Caco-2 (cell line): ENCODE measurements at regions not wholly inside any gene's neighbourhood (a gene's known extent, or its start where the extent isn't known, plus 50 kb on each side); places are given as distances from the start of the nearest gene placed in this dataset.

ENCODE experiments used
- BruUV-seq: library from RNA; stranded (reverse); fragments of 400-500 nt; replicated peaks from 2 replicates; lab custom pipeline; 2021; lab: Mats Ljungman, UMichigan
- CTCF ChIA-PET: fragments of 300-600 bp; sonication (Branson Sonifier 250); formaldehyde crosslinking; loops from one replicate; lab custom pipeline; 2022; ENCODE audit warnings: antibody characterized with exemption; lab: Charles Lee
- POLR2A ChIA-PET: fragments of 300-600 bp; sonication (Branson Sonifier 250); formaldehyde crosslinking; loops from one replicate; lab custom pipeline; 2022; ENCODE audit warnings: antibody characterized with exemption; lab: Charles Lee
- DNase-seq, 2 experiments: peaks; one replicate each; pipeline versions ENCODE4 v3.0.0 to v3.0.0-alpha.2; 2020 to 2022
- H3K27me3 ChIP-seq: replicated peaks from 2 replicates; pipeline ENCODE4 v1.6.0; 2011; ENCODE audit warnings: low read length; ENCODE audit not compliant: control insufficient read depth, insufficient read depth
- H3K36me3 ChIP-seq: 2 replicates; pipeline ENCODE4 v1.5.1; 2011; ENCODE audit warnings: low read length; ENCODE audit not compliant: control insufficient read depth, insufficient read depth
- H3K4me1 ChIP-seq: fragments of 250-450 bp; sonication (Bioruptor Pico); 2 replicates; pipeline ENCODE4 v1.5.1; 2020; ENCODE audit warnings: mild to moderate bottlenecking
- H3K4me3 ChIP-seq: 2 replicates; pipeline ENCODE4 v1.5.1; 2011; ENCODE audit warnings: low read depth, mild to moderate bottlenecking, control low read depth, low read length
- H3K9me3 ChIP-seq: fragments of 250-450 bp; sonication (Bioruptor Pico); 2 replicates; pipeline ENCODE4 v1.5.1; 2020; ENCODE audit warnings: mild to moderate bottlenecking, moderate library complexity
- H3K27ac Mint-ChIP-seq: one replicate; pipeline ENCODE4 v1.8.0; 2022; ENCODE audit warnings: mixed read lengths; ENCODE audit not compliant: unreplicated experiment
- H3K27me3 Mint-ChIP-seq: one replicate; pipeline ENCODE4 v1.8.0; 2022; ENCODE audit warnings: mixed read lengths; ENCODE audit not compliant: insufficient read depth, unreplicated experiment
- H3K36me3 Mint-ChIP-seq: one replicate; pipeline ENCODE4 v1.8.0; 2022; ENCODE audit warnings: mild to moderate bottlenecking, mixed read lengths; ENCODE audit not compliant: insufficient read depth, unreplicated experiment
- H3K4me1 Mint-ChIP-seq: one replicate; pipeline ENCODE4 v1.8.0; 2022; ENCODE audit warnings: low read depth, mixed read lengths; ENCODE audit not compliant: unreplicated experiment
- H3K4me3 Mint-ChIP-seq: one replicate; pipeline ENCODE4 v1.8.0; 2022; ENCODE audit warnings: mild to moderate bottlenecking, moderate library complexity, mixed read lengths; ENCODE audit not compliant: unreplicated experiment
- H3K9me3 Mint-ChIP-seq: one replicate; pipeline ENCODE4 v1.8.0; 2022; ENCODE audit warnings: mixed read lengths; ENCODE audit not compliant: unreplicated experiment
- intact Hi-C: fragments of 100-400 bp; cut with micrococcal nuclease; formaldehyde crosslinking; loops from one replicate; pipeline ENCODE4 v1.10.0; 2022; ENCODE audit not compliant: unreplicated experiment
- TF ChIP-seq, protein P1 (sequence below), 2 experiments: fragments of 200-600 bp in 1 of 2; IDR thresholded peaks; 1 replicate in 1 of 2; 2 replicates in 1 of 2; pipeline versions ENCODE4 v1.5.1 to v1.8.0; 2011 to 2022; ENCODE audit warnings: antibody characterized with exemption in 1 of 2, control low read depth in 1 of 2, inconsistent platforms in 1 of 2, low read depth in 1 of 2, low read length in 1 of 2, mild to moderate bottlenecking in 1 of 2, moderate library complexity in 1 of 2; ENCODE audit not compliant: insufficient read depth in 1 of 2, severe bottlenecking in 1 of 2, unreplicated experiment in 1 of 2

DNA sequence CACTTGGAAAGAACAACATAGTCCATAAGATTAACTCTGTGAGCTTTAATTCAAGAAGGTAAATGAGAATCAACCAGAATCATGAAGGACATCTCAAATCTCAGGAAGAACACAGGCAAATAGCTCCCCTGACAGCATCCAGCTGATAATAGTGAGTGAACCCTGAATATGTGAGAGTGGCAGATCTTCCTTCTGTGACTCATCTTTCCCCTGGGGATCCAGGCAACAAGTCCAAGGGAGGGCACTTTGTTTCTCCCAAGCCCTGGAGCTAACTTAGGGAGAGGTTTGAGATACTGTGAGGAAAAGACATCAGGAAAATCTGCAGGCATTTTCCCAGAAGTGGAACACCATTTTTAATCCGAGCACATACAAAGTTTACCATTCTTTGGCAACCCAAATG lies 763.9 kb upstream of the MGAT4C start:
- H3K27me3 ChIP-seq = no peaks in the 10 kb centered on the region
- H3K36me3 Mint-ChIP-seq = no peaks in the 10 kb centered on the region
- H3K4me3 ChIP-seq = no peak overlapping the region
- intact Hi-C loops = no loop called here
- H3K9me3 Mint-ChIP-seq = no peaks in the 10 kb centered on the region
- ChIA-PET CTCF (no interaction called here), POLR2A (no interaction called here)
- no peak overlapping the region for H3K4me3 Mint-ChIP-seq
- DNase-seq = no peak
- no TSS peak for BruUV-seq
- no peaks in the 10 kb centered on the region for H3K4me1 Mint-ChIP-seq
- H3K36me3 ChIP-seq = no peaks in the 10 kb centered on the region
- H3K4me1 ChIP-seq = no peaks in the 10 kb centered on the region
- H3K27ac Mint-ChIP-seq = no peak overlapping the region
- TF ChIP-seq, protein P1, sequence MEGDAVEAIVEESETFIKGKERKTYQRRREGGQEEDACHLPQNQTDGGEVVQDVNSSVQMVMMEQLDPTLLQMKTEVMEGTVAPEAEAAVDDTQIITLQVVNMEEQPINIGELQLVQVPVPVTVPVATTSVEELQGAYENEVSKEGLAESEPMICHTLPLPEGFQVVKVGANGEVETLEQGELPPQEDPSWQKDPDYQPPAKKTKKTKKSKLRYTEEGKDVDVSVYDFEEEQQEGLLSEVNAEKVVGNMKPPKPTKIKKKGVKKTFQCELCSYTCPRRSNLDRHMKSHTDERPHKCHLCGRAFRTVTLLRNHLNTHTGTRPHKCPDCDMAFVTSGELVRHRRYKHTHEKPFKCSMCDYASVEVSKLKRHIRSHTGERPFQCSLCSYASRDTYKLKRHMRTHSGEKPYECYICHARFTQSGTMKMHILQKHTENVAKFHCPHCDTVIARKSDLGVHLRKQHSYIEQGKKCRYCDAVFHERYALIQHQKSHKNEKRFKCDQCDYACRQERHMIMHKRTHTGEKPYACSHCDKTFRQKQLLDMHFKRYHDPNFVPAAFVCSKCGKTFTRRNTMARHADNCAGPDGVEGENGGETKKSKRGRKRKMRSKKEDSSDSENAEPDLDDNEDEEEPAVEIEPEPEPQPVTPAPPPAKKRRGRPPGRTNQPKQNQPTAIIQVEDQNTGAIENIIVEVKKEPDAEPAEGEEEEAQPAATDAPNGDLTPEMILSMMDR (IDR thresholded peaks at IDR 0.05; ENCODE audit: insufficient read depth in 1 of 2, low read depth in 1 of 2, low read length in 1 of 2, severe bottlenecking in 1 of 2, unreplicated experiment in 1 of 2) = no peak
- H3K9me3 ChIP-seq = no peaks in the 10 kb centered on the region
- peaks cover 2% of the 10 kb centered on the region for H3K27me3 Mint-ChIP-seq

DNA sequence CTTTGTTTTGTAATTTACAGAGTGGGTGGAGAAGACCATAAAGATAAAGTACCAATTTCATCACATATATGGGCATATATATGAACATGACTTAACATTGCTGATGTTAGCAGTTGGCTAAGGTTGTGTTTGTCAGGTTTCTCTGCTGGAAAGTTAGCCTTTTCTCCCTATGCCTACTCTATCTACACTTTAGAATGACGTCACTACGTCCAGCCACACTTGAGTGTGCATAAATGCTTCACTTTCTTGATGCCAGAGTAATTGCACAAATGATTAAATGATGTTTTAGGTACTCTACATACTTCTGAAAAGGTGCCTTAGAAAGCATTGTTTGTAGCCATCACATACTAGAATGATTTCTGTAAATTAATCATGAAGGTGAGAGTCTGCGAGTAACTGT lies 759.2 kb upstream of the MGAT4C start:
- no peaks in the 10 kb centered on the region for H3K27me3 Mint-ChIP-seq
- Histone ChIP-seq H3K9me3 (no peaks in the 10 kb centered on the region), H3K27me3 (no peaks in the 10 kb centered on the region), H3K36me3 (no peaks in the 10 kb centered on the region), H3K4me3 (no peak overlapping the region), H3K4me1 (no peaks in the 10 kb centered on the region)
- DNase-seq = no peak
- H3K4me1 Mint-ChIP-seq = no peaks in the 10 kb centered on the region
- TF ChIP-seq, protein P1 (IDR thresholded peaks at IDR 0.05; ENCODE audit: insufficient read depth in 1 of 2, low read depth in 1 of 2, low read length in 1 of 2, severe bottlenecking in 1 of 2, unreplicated experiment in 1 of 2) = no peak
- ChIA-PET CTCF (no interaction called here), POLR2A (no interaction called here)
- no peak overlapping the region for H3K4me3 Mint-ChIP-seq
- intact Hi-C loops = no loop called here
- no peaks in the 10 kb centered on the region for H3K36me3 Mint-ChIP-seq
- no TSS peak for BruUV-seq
- no peak overlapping the region for H3K27ac Mint-ChIP-seq
- H3K9me3 Mint-ChIP-seq = no peaks in the 10 kb centered on the region

DNA sequence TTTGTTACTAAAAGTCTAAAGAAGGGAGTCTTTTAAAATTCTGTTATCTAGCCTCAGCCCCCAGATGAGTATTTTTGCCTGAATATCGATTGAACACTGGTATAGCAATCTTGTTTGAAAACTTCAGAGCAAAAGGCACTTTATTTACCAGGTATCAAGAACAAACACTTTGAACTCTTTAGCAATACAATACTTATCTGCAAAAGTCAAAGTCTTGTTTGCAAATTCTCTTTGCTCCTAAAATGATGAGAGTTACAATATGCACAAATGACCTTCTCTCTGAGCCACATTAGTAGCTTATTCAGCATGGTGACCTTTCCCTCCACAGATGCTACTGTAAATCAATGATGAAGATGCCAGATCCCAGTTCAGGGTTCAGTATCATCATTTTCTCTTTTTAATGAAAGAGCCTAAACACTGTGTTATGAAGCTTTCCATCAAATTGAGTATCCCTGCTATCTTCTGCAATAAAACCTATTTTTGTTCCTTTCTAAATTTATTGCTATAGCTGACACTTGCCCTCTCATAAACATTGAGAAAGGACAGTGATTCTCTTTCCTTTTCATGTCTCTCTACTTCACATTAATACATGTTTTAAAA lies 752.7 kb upstream of the MGAT4C start:
- no peaks in the 10 kb centered on the region for H3K27me3 Mint-ChIP-seq
- H3K9me3 ChIP-seq = no peaks in the 10 kb centered on the region

More for the DNA sequence above, 752.7 kb upstream of the MGAT4C start:
- no peaks in the 10 kb centered on the region for H3K4me1 ChIP-seq
- DNase-seq = no peak
- TF ChIP-seq, protein P1 (IDR thresholded peaks at IDR 0.05; ENCODE audit: insufficient read depth in 1 of 2, low read depth in 1 of 2, low read length in 1 of 2, severe bottlenecking in 1 of 2, unreplicated experiment in 1 of 2) = no peak
- POLR2A ChIA-PET = no interaction called here
- intact Hi-C loops = no loop called here
- no TSS peak for BruUV-seq
- H3K36me3 ChIP-seq = no peaks in the 10 kb centered on the region
- no peaks in the 10 kb centered on the region for H3K9me3 Mint-ChIP-seq
- no peaks in the 10 kb centered on the region for H3K4me1 Mint-ChIP-seq
- H3K36me3 Mint-ChIP-seq = no peaks in the 10 kb centered on the region
- CTCF ChIA-PET = no interaction called here
- H3K27ac Mint-ChIP-seq = no peak overlapping the region
- no peaks in the 10 kb centered on the region for H3K27me3 ChIP-seq
- no peak overlapping the region for H3K4me3 ChIP-seq
- H3K4me3 Mint-ChIP-seq = no peak overlapping the region
